Stimulated activated CD8-positive, alpha-beta memory T cell treated with anti-CD3 and anti-CD28 coated beads, Interleukin-15, amount 100 ng/mL, for 48 hours (primary cell): ENCODE measurements at regions not wholly inside any gene's neighbourhood (a gene's known extent, or its start where the extent isn't known, plus 50 kb on each side); places are given as distances from the start of the nearest gene placed in this dataset.

Source experiments
- DNase-seq, 2 donors: peaks; one replicate each; pipeline ENCODE4 v3.0.0-alpha.2; 2020; ENCODE audit warnings: low read depth in 2 of 2

DNA sequence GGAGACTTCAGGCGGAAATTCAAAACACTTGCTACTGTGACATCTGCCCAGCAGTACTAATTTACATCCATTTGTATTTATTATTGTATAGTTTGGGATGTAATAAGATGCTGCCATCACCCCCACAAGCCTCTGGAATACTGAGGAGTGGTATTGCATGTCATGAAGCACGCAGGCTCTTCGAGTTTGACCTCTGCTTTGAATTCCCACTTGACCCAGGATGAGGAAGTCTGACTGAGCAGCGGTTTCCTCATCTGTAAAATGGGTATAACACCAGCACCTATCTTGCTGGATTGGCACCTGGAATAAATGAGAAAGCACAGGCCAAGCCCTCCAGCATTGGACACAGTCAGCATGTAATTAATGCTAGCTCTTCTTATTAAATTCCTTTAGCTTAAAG lies 116.0 kb upstream of the DIO3 start:
- DNase-seq = no peak

DNA sequence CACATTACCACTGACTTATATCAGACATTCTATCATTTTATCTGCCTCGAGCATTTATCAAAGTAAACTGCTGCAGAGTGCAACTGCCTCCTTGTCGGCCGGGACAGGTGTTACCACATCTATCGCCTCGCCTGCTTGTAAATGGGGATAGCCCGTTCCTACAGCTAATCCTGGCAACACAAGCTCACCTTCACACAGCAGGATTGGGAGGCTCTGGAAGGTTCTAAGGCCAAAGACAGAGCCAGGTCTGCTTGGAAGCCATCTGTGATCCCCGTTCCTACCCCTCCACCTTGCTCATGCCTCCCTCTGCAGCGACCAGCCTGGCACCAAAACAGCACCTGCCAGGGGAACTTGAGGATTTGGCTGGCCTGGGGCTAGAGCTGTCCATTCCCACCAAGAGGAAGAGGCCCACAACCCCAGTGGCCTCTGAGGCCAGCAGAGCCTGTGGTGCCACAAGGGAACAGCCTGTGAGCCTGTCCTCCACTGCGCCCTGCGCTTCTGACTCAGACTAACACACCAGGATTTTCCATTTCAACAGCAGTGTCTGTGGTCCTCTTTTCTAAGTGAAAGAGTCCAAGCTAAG lies 114.8 kb upstream of the DIO3 start:
- DNase-seq = no peak

DNA sequence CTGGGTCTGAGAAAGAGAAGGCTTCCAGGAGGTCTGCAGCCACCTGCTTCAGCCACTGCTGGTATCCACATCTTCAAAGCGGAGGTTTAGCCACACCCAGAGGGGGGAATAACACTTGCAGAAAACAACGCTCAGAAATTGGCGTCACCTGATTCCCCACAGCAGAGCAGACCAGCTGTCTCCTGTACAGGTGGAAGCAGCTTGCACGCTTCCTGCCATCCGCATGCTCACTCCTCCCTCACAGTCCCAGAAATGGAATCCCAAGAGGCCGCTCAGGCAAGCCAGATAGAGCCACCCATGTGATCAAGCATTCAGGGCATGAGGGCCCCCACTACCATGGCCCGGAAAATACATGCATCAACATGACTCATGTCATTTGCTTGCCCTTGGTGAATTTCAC lies 112.2 kb upstream of the DIO3 start:
- no peak for DNase-seq

DNA sequence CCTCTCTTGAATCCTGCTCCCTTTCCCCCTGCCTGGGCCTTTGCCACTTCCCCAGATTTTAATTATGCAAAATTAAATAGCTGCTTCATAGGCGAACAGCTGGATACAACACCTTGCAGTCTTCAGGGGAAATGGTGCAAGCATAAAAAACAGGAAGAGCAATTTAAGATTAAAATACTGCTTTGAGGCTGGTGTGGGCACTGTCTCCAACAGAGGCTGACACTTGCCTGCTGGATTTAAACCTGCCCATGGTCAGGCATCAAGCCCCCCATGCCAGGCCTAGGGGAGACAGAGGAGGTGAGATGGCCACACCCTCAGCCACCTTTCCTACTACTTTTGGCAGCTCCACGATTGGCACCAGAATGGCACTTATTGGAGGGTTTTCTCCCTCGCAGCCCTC lies 110.1 kb upstream of the DIO3 start:
- DNase-seq = no peak

DNA sequence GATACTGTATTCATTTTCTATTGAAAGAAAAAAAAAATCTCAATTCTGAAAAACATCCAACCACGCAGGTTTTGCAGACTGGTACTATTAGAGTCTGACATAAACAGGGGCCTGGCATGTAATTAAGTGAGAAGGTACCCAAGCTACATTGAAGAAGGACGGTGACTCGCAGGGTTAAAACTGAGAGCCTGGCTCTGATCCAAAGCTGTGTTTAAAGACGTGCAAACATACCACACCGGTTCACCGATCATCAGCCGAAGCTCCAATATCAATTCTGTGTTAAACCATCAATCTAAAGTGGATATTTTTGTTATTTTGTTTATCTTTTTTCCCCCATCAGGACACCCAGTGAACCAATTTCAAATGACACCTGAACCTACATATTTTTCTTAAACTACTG lies 108.1 kb upstream of the DIO3 start:
- DNase-seq = no peak

DNA sequence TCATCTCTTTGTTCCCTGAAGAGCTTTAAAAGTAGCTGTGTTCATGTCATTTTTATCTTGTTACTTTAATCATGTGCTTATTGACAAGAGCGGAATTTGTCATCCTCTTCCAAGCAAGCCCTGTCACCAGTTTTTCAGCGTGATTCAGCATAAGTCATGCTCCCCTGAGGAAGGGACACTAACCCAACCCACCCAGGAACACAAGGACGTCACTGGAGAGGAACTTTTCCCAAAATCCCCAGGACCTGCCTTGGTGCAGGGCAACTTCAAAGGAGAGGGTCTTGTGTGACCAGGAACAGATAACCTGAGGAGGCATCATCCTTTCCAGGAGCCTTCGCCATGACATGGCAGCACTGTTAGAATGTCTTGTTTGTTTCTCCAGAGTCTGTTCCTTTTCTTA lies 107.1 kb upstream of the DIO3 start:
- no peak for DNase-seq

DNA sequence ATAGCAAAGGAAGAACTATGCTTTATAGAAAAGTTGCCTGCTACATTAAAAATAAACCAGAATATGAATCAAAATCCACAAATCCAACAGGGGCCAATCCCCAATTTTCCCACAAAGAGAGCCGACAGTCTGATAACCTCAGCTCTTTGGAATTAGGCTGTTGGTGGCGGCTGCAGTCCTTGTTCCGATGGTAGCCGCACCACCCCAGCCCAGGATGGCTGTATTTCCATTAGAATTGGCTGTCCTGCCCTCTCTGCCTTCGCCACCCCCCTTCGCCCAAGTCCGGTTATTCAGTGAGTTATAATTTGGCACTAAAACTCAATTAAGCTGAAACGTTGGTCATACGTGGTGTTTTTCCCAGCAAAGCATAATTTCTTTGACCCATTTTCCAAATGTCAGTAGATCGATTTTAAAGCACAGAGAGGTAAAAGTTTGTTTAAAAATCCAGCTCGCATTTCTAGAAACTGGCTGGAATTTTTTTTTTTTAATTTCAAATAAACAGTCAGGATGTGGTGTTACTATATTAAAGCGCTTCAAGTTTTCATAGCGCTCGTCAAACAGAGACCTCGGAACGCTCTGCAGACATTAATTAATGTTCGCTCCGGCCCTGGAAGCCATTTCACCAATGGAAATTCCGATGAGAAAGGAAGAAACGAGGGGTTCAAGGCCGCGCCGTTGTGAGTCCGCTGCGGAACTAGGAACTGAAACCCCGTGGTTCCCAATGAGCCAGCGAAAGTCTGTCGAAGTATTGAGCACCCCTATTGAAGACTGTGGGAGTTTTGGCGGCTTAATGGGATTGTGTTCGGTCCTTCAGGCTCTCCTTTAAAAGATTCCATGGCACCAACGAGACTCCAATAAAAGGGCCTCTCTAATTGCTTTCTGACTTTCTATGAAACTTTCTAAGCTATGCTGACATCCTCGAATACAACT lies 104.8 kb upstream of the DIO3 start:
- DNase-seq = no peak

DNA sequence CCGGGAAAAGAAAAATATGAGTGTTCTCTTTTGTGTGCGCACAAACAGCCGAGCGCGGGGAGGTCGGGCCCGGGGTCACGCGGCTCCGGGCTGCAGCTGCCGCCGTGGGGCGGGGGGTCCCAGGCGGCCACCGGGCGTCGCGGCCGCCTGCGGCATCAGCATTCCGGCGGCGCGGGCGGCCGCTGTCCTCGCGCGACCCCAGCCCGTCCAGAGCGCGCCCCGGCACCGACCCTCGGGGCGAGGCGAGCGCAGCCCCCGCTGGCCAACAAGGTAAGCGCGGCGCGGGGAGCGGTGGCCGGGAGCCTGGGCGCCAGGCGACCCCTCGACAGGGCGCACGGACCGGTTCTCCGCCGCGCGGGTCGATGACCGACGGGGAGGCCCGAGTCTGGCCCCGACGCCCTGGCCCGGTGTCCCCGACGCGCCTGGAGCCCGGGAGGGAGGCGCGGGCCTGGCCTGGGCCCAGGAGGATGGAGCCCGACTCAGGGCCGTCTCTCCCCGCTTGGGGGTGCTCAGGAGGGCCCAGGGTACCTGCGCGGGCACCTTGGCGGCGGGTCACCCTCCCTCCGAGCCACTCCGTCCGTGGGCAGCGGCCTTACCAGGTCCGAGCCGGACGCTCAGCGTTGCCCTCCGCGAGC lies 103.9 kb upstream of the DIO3 start:
- DNase-seq = no peak

DNA sequence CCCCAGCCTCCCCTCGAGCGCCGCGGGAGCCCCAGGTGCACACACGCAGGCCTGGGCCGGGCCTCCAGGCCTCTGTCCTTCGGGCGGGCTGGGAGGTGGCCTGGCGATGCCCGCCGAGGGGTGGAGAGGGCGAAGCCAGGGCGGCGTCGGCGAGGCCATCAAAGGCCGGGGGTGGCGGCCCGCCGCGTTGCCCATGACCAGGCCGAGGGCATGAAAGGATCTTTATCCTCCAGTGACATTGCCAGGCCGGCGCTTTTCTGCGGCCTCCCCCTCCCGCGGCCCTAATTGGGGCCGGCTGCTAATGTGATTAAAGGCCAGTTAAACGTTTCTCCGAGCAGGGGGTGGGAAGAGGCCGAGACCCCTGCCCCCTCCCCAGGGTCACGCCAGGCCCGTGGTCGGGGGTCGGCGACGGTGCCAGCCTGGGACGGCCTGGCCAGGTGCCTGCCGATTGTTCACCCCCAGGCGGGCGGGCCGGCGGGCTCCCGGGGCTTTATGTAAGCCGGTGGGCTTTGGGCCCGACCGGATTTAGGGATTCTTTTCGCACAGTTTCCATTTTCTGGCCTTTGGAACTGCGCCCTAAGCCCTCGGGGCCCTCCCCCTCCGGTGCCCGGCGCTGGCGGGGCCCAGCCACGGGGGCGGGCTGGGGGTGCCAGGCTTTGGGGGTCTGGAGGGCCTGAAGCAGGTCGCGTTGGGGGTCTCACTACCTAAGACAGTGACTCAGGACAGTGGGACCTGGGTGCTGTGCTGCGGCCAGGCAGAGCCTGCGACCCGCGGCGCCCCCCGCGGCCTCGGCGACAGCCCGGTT lies 103.2 kb upstream of the DIO3 start:
- DNase-seq = no peak

DNA sequence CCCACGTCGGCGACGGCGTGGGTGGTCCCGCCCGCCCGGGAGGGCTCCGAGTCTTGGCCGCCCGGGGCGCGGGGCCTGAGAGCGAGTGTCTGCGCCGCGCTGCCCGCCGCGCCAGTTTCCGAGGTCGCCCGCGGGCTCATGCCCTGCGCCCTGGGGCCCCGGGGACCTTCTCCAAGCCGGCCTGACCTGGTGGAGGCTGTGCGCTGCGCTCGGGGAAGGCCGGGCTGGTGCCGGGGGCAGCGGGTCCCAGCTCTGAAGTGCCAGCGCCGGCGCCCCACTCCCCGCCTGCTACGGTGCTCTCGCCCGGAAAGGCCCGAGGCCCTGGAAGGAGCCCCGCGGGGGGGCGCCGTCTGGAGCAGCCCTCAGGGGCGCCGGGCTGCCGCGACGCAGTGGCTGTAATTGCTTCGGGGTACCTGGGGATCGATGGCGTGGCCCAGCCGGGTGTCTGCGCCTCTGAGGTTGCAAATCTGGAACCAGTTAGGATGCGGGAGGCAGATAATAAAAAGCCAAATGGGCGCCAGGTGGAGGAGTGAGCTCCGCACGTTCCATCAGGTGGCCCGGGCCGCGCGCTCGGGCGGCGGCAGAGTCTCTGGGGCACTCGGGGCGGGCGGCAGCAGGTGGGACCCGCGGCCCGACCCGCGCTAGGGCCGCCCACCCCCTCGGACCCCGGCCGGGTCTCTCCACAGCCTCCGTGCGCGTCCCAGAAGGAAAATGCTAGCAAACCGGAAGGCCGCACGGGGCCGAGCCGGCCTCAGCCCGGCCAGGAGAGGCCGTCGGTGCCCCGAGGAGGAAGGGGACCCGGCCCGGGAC lies 102.3 kb upstream of the DIO3 start:
- no peak for DNase-seq

DNA sequence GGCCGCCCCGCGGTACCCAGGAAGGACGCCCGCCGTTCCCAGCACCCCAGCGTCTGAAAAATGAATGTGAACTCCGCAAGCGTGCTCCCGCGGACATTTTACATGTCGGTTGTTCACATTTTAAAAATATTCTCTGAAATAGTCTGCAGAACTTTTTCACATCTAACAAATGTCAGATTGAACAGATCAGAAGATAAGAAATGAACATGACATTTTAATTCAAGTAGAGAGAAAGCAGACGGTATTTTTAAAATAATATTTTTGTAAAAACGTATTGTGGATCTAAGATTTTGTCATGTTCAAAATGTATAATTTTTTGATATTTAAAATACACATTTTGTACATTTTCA lies 101.8 kb upstream of the DIO3 start:
- DNase-seq = no peak

DNA sequence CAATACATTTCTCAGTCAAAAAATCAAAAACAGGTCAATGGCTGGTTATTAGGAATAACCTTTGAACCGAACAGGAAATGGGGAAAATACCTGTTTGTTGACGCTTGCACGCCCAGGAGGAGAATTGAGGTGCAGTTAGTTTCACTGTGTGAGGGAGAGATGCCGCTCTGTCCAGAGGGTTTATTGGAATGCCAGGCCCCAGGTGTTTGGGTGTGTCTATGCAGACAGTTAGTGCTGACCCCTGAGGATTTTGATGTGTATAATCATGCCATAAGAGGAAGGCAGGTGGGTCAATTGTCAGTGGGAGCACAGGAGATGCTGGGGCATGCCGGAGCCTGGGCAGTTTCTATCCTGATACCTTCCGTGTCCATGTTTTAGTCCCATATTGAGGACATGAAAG lies 100.8 kb upstream of the DIO3 start:
- DNase-seq = no peak

DNA sequence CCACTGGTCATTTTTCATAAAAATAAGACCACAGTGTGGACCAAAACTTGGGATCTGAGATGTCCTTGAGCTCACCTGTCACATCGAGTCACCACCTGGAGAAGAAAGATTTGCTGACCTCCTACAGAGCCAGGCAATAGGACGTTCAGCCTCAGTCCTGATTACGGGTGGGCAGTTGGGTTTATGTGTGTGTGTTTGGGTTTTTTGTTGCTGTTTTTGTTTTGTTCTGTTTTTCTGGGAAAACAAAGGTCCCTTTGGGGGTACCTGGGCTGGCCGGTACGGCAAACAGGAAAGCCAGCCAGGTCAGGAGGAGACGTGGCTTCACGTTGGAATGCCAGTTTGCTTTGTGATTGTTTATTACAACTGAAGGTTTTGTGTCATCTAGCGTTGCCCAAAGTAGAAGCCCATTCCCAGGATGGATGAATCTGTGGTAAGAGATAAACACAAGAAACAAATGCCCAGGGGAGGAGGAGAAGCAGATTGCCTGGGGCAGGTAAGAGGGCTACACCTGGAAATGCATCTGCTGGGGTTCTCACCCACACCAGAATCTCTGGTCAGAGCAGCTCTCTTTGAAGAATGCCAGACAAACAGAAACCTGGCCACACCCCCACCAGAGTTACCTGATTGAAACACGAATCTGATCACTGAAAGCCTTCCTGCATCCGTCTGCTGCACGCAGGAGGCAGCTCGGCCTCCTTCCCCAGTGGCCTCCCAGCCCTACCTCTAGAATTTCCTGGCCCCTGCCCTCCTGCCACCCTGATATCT lies 100.1 kb upstream of the DIO3 start:
- no peak for DNase-seq

DNA sequence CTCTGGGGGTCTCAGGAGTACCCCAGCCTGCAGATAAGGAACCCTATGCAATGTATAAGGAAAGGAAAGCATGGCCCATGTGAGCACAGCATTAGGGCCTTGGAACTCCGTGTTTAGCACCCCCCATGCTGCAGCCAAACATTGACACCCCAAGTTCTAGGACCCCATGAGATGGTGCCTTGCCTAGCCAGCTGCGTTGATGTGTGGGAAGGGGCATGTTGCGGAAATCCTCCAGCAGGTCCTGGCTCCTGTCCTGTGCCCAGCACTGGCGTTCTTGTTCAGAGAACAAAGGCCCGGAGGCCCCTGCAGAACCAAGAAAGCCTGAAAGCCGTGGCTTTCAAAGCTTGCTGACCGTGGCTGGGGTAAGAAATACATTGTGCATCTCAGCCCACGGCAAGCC lies 99.4 kb upstream of the DIO3 start:
- DNase-seq = no peak

DNA sequence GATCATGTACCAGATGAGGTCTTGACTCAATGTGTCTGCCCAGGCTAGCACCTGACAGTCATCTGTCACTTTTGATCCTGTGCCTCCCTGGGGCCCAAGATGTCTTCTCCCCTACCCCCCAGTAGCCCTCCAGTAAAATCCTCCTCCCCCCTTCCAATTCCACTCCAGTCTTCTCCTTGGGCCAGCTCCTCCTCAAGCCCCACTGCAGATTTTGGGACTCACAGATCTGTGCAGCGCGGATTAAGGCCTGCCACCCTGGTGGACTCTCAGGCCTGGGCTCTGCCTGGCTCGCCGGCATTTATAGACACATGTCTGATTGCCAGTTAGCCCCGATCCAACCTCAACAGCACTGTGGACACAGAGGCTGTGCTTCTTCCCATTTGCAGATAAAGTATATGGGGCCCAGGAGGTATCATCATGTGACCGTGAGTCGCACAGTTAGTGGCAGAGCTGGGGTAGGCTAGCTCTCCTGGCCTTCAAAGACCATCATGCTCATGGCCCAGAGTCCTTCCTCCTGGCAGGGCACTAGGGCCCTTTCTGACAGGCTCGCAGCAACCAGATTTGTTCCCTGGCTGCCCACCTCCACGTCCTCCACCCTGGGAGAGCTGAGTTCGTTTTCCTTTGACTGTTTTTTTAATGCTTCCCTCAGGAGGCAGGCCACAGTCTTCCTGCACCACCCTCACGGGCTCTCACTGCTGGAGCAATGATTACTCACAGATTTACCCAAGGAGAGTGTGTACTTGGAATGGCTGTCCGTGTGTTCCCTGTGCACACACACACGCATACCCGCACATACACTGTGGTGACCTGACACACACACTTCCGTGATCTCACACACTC lies 98.3 kb upstream of the DIO3 start:
- no peak for DNase-seq

DNA sequence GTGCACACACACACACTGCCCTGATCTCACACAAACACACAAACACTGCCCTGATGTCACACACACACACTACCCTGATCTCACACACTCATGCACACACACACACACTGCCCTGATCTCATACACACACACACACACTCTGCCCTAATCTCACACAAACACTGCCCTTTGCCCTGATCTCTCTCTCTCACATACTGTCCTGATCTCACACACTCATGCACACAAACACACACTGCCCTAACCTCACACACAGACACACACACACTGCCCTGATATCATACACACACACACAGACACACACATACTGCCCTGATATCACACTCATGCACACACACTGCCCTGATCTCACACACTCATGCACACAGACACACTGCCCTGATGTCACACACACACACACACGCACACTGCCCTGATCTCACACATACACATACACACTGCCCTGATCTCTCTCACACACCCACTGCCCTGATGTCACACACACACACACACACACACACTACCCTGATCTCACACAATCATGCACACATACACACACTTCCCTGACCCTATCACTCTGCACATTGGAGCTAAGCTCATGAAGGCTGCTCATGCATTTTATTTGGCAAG lies 97.6 kb upstream of the DIO3 start:
- DNase-seq = no peak

DNA sequence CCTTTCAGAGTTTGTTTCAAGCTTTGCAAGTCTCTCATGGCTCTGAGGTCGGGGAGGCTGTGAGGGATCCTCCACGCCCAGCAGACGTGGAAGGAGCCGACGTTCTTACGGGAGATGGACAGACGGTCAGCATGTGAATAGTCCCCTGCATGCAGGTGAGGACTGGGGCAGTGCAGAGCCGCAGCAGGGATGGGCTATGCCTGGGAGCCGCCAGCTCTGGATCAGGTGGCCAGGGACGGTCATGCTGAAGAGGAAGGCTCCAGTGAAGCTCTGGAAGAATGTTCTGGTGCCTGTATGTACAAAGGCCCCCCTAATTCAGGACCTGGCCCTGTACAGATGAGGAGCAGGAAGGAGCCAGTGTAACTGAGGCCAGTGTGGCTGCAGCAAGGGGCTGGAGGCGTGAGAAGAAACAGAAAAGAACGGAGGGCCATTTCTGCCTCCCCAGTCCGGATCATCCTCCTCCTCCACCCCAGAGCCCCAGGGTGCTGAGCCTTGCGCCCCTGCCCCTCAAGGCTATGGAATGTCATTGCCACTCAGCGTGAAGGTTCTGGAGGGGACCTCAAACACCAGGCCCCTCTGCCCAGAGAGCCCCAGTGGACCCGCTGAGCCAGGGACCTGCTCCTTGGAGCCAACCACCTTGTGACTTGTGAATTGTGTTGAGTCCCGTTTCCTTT lies 96.8 kb upstream of the DIO3 start:
- no peak for DNase-seq

DNA sequence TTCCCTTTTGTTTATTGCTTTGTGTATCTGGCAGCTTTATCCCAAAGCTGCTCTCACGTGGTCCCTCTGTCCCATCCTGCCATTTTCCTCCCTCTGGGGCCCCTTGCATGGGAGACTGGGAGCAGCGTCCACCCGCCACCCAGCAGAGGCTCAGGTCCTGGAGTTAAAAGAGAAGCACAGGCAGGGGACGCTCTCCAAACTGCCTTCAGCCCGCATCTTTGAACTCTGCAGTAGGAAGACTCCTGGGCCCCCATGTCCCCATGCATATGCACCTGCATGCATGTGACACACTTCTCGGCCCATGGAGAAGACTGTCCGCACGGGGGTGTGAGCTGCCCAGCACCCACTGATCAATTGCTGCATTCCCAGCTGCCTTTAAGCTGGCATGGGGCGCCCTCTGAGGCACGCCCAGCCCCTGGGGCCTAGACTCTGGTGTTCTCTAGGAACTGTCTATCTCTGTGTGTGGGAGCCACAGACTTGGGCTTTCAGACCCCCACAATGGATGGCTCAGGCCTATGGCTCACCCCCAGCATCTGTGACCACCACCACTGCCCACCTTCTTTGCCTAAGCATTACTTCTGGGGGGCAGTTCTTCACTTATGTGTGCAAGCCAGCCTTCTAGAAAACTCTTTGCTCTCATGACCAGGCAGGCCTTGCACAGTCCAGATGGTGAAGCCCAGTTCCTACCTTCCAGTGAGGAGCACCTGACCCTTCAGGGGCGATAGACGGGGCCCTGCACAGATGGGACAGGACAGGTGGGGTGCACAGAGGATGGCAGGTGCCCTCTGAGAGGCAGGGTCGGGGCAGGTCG lies 96.1 kb upstream of the DIO3 start:
- DNase-seq = no peak
